Nephron (organoid): ENCODE measurements at regions not wholly inside any gene's neighbourhood (a gene's known extent, or its start where the extent isn't known, plus 50 kb on each side); places are given as distances from the start of the nearest gene placed in this dataset.

Experiments
- H3K27ac Mint-ChIP-seq, 3 experiments: 2 replicates each; pipeline ENCODE4 v1.8.0; 2020; ENCODE audit warnings: mixed read lengths in 3 of 3, mild to moderate bottlenecking in 2 of 3, moderate library complexity in 1 of 3
- H3K27me3 Mint-ChIP-seq: 2 replicates; pipeline ENCODE4 v1.8.0; 2021; ENCODE audit warnings: low read depth, mild to moderate bottlenecking, moderate library complexity, mixed read lengths
- H3K36me3 Mint-ChIP-seq: 2 replicates; pipeline ENCODE4 v1.8.0; 2020; ENCODE audit warnings: low read depth, mixed read lengths
- H3K4me1 Mint-ChIP-seq: 2 replicates; pipeline ENCODE4 v1.8.0; 2020; ENCODE audit warnings: mixed read lengths
- H3K4me3 Mint-ChIP-seq, 3 experiments: 2 replicates each; pipeline ENCODE4 v1.8.0; 2020; ENCODE audit warnings: mild to moderate bottlenecking in 3 of 3, mixed read lengths in 3 of 3, moderate library complexity in 2 of 3
- H3K9me3 Mint-ChIP-seq: 2 replicates; pipeline ENCODE4 v1.8.0; 2020; ENCODE audit warnings: mixed read lengths
- CTCF ChIP-seq, 3 experiments: fragments of 200-600 bp; sonication (generic); IDR thresholded peaks; one replicate each; pipeline ENCODE4 v1.5.0; 2021; ENCODE audit warnings: antibody characterized with exemption in 3 of 3; ENCODE audit not compliant: unreplicated experiment in 3 of 3

- no peaks in the 10 kb centered on the region for H3K27me3 Mint-ChIP-seq
- no peak for TF ChIP-seq CTCF (IDR thresholded peaks at IDR 0.05; ENCODE audit: unreplicated experiment in 3 of 3)
- H3K4me3 Mint-ChIP-seq, result no peak overlapping the region
- H3K4me1 Mint-ChIP-seq, result no peaks in the 10 kb centered on the region
- H3K27ac Mint-ChIP-seq, result no peak overlapping the region
- H3K9me3 Mint-ChIP-seq, result no peaks in the 10 kb centered on the region
- H3K36me3 Mint-ChIP-seq, result no peaks in the 10 kb centered on the region
Measured at GRCh38 chr5:105885266-105885665, 1785.5 kb downstream of the EFNA5 start.

GRCh38 chr5:105882956-105883481, 1787.7 kb downstream of the EFNA5 start:
- Mint-ChIP-seq H3K27ac (no peak overlapping the region), H3K27me3 (no peaks in the 10 kb centered on the region), H3K4me1 (peaks cover 4% of the 10 kb centered on the region), H3K4me3 (no peak overlapping the region), H3K36me3 (no peaks in the 10 kb centered on the region), H3K9me3 (no peaks in the 10 kb centered on the region)
- TF ChIP-seq CTCF (IDR thresholded peaks at IDR 0.05; ENCODE audit: unreplicated experiment in 3 of 3), result no peak

- no peaks in the 10 kb centered on the region for H3K36me3 Mint-ChIP-seq
- H3K9me3 Mint-ChIP-seq, result no peaks in the 10 kb centered on the region
- H3K4me1 Mint-ChIP-seq, result peaks cover 4% of the 10 kb centered on the region
- no peak overlapping the region for H3K27ac Mint-ChIP-seq
- TF ChIP-seq CTCF (IDR thresholded peaks at IDR 0.05; ENCODE audit: unreplicated experiment in 3 of 3), result peak in 2 of 3 experiments; percentile 7 to 12
- H3K27me3 Mint-ChIP-seq, result no peaks in the 10 kb centered on the region
- H3K4me3 Mint-ChIP-seq, result no peak overlapping the region
Measured at GRCh38 chr5:105878402-105878801, 1792.3 kb downstream of the EFNA5 start.

GRCh38 chr5:105877592-105877991, 1793.1 kb downstream of the EFNA5 start:
- no peak for TF ChIP-seq CTCF (IDR thresholded peaks at IDR 0.05; ENCODE audit: unreplicated experiment in 3 of 3)
- H3K27me3 Mint-ChIP-seq, result no peaks in the 10 kb centered on the region
- peaks cover 4% of the 10 kb centered on the region for H3K4me1 Mint-ChIP-seq
- no peak overlapping the region for H3K27ac Mint-ChIP-seq
- H3K36me3 Mint-ChIP-seq, result no peaks in the 10 kb centered on the region
- H3K4me3 Mint-ChIP-seq, result no peak overlapping the region
- H3K9me3 Mint-ChIP-seq, result no peaks in the 10 kb centered on the region

- Mint-ChIP-seq H3K4me3 (no peak overlapping the region), H3K9me3 (peaks cover 1% of the 10 kb centered on the region), H3K4me1 (peaks cover 4% of the 10 kb centered on the region), H3K27me3 (no peaks in the 10 kb centered on the region), H3K36me3 (peaks cover under 1% of the 10 kb centered on the region), H3K27ac (no peak overlapping the region)
- TF ChIP-seq CTCF (IDR thresholded peaks at IDR 0.05; ENCODE audit: unreplicated experiment in 3 of 3), result no peak
Measured at GRCh38 chr5:105874316-105874715, 1796.4 kb downstream of the EFNA5 start.

- Mint-ChIP-seq H3K27ac (no peak overlapping the region), H3K4me3 (no peak overlapping the region), H3K36me3 (peaks cover 3% of the 10 kb centered on the region), H3K4me1 (peaks cover 4% of the 10 kb centered on the region), H3K9me3 (peaks cover 5% of the 10 kb centered on the region), H3K27me3 (no peaks in the 10 kb centered on the region)
- no peak for TF ChIP-seq CTCF (IDR thresholded peaks at IDR 0.05; ENCODE audit: unreplicated experiment in 3 of 3)
Measured at GRCh38 chr5:105872569-105873270, 1798.0 kb downstream of the EFNA5 start.
